SIG-M5 treated with dmso at 0.1 percent for 504 hours (cell line): ENCODE measurements at regions not wholly inside any gene's neighbourhood (a gene's known extent, or its start where the extent isn't known, plus 50 kb on each side); places are given as distances from the start of the nearest gene placed in this dataset.
"Not testable (repeated sequence)": the region's sequence is repeated elsewhere in the genome, so short reads cannot be mapped to it uniquely, and the experiment has no call there.

Experiments used
- DNase-seq: peaks from one replicate; lab custom pipeline; 2025; ENCODE audit not compliant: unreplicated experiment; lab: John Stamatoyannopoulos, UW

DNA sequence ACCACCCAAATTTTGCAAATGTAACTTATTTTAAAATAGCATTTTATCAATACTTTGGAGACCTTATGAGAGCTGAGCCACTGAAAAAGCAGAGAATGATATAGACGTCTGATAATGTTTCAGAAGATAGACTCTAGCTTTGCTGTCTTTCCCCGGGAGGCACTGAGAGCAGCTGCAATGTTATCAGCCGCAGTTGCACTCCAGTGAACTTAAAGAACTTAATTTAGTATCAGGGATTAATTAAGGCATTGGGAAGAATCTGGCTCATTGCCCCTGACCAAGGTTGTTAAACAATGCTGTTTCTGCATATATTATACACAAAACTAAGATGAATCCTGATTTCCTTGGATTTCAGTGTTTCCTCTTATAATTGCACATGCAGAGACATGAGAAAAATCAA lies 75.7 kb upstream of the SGCG start:
- no peak for DNase-seq

DNA sequence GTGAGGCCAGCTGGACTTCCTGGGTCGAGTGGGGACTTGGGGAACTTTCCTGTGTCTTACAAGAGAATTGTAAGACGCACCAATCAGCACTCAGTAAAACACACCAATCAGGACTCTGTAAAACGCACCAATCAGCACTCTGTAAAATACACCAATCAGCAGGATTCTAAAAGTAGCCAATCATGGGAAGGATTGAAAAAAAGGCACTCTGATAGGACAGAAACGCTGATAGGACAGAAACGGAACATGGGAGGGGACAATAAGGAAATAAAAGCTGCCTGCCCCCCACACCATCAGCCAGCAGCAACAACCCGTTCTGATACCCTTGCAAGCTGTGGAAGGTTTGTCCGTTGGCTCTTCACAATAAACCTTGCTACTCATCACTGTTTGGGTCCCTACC lies 73.1 kb upstream of the SGCG start:
- no peak for DNase-seq

DNA sequence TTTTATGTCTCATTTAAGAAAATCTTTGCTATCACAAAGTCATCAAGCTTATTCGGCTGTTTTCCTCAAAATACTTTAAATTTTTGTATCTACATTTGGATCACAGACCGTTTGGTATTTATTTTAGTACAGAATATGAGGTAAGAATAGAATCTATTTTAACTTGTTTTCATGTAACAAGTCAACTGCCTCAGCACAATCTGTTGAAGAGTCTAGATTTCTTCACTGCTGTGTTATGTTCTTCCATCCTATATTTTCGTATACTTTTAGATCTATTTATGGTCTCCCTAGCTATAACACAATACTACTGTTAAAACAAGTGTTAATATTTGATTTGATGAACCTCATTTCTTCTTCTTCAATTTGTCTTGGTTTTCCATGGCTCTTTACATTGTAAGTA lies 61.6 kb upstream of the SGCG start:
- no peak for DNase-seq

DNA sequence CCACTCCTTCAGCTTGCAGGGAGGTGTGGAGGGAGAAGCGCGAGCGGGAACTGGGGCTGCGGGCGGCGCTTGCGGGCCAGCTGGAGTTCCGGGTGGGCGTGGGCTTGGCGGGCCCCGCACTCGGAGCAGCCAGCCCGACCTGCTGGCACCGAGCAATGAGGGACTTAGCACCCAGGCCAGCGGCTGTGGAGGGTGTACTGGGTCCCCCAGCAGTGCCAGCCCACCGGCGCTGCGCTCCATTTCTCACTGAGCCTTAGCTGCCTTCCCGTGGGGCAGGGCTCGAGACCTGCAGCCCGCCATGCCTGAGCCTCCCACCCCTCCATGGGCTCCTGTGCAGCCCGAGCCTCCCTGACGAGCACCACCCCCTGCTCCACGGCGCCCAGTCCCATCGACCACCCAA lies 53.2 kb upstream of the SGCG start:
- not testable (repeated sequence) for DNase-seq

DNA sequence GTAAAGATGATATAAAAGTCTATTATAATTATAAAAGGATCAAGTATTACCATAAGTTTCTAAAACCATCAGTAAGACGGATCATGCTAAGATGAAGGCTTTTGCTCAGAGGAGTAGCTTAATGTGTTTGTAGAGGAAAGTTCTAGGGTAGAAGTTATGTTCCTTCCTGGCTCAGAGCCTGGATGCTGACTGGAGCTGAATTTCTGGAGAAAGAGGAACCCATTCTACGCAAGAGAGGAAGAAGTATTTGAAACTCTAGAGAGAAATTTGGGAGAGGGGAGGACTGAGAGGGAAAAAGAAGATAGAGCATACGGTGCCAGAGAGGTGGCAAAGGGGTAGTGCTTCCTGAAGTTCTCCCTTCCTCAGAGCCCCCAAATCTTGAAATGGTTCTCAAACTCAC lies 51.4 kb upstream of the SGCG start:
- DNase-seq: no peak
